Esophagus muscularis mucosa (tissue), 4 donors: ENCODE measurements at regions not wholly inside any gene's neighbourhood (a gene's known extent, or its start where the extent isn't known, plus 50 kb on each side); places are given as distances from the start of the nearest gene placed in this dataset.
A peak's percentile ranks its signal among the peaks of the same experiment; 100 is the strongest.

Experiments
- DNase-seq: peaks from one replicate; pipeline ENCODE4 v3.0.0-alpha.2; 2017; ENCODE audit errors: extremely low spot score
- H3K27ac ChIP-seq, 4 donors: fragments of 200-600 bp; sonication (generic); replicated peaks in 1 of 4; 1 replicate in 3 of 4; 2 replicates in 1 of 4; pipeline ENCODE4 v1.5.1; 2016 to 2019; ENCODE audit warnings: mild to moderate bottlenecking in 1 of 4
- H3K27me3 ChIP-seq, 4 donors: fragments of 200-600 bp; sonication (generic); one replicate each; pipeline versions ENCODE4 v1.5.1 to v1.6.0; 2016 to 2019
- H3K36me3 ChIP-seq, 4 donors: fragments of 200-600 bp; sonication (generic); one replicate each; pipeline ENCODE4 v1.5.1; 2016 to 2019
- H3K4me1 ChIP-seq, 4 donors: fragments of 200-600 bp; sonication (generic); one replicate each; pipeline ENCODE4 v1.5.1; 2016 to 2019
- H3K4me3 ChIP-seq, 4 donors: fragments of 200-600 bp; sonication (generic); 1 replicate in 2 of 4; 2 replicates in 2 of 4; pipeline ENCODE4 v1.5.1; 2016 to 2019; ENCODE audit warnings: mild to moderate bottlenecking in 4 of 4, moderate library complexity in 1 of 4
- H3K9me3 ChIP-seq, 4 donors: fragments of 200-600 bp; sonication (generic); 1 replicate in 3 of 4; 2 replicates in 1 of 4; pipeline ENCODE4 v1.5.1; 2016 to 2019
- EP300 ChIP-seq: sonication (generic); formaldehyde crosslinking; IDR thresholded peaks from one replicate; pipeline ENCODE4 v1.6.1; 2017; ENCODE audit warnings: antibody characterized with exemption
- POLR2A ChIP-seq: fragments of 450-650 bp; IDR thresholded peaks from one replicate; pipeline ENCODE4 v1.6.1; 2017; ENCODE audit warnings: antibody characterized with exemption, moderate library complexity, mild to moderate bottlenecking, low read depth
- POLR2AphosphoS5 ChIP-seq, 2 donors: sonication (generic); formaldehyde crosslinking; IDR thresholded peaks; one replicate each; pipeline ENCODE4 v1.6.1; 2017; ENCODE audit warnings: antibody characterized with exemption in 2 of 2
- WGBS: methylation state at CpG from one replicate; pipeline ENCODE4 v1.1.5; 2018; 5-methylcytosine and 5-hydroxymethylcytosine counted together
- intact Hi-C: fragments of 100-400 bp; cut with DNase I; formaldehyde crosslinking; loops from one replicate; pipeline ENCODE4 v1.15.1; 2023
- TF ChIP-seq, protein P1 (sequence below), 3 experiments: fragments of 200-600 bp in 2 of 3; fragments of 450-650 bp in 1 of 3; sonication (generic) in 2 of 3; IDR thresholded peaks; one replicate each; pipeline ENCODE4 v1.5.1; 2017 to 2019; ENCODE audit warnings: antibody characterized with exemption in 3 of 3, mild to moderate bottlenecking in 2 of 3, moderate library complexity in 1 of 3

DNA sequence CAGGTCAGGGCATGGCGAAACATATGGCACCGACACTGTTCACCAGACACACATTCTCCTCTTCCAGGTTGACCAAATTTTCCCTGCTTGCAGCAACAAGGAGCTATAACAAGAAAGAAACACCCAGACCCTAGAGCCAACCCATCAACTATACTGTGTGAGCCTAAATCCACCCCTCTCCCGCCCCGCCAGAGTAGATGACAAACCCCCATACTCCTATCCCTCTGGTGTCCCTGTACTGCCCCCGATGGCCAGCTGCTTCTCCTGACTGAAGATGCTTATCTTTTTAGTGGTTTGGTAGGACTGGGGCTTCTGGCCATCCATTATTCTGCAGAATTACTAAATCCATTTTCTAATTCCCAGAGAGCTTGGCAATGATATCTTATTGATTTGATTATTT is 70.1 kb upstream of the EEPD1 start:
- intact Hi-C loops, result loop anchor here (5.0 kb wide), 1 partner anchor 209 kb away; no protein-coding TSS in a partner anchor

DNA sequence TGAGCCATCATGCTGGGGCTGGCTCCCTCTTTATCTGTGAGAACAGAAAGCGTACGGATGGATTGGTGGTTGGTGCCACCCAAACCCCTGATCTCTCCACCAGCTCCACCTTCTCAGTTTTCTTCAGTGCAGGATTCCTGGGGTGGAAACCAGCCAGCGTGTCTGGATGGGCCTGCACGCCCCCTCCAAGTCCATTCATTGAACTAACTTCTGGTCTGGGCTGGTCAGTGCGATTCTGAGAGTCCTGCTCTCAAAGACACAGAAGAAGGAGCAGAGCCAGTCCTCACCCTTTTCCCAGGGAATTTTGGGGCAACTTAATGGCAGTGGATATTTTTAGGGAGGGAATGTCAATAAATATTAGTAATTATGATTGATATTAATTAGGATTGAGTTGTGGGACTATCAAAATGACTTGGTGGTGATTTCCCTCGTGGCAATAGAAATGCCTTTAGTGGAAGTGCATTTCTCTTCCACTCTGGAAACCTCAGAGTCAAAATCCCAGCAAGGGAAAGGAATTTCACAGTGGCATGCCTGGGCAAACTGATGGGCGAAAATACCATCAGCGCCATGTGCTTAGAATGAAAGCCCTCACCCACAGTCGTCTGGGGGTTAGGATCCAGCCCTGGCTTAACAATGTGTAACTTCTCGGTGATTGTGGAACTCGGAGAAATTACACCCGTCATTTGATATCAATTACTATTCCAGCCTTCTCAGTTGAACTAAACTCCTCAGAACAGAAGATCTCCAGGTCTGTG is 69.3 kb upstream of the EEPD1 start:
- intact Hi-C loops, result loop anchor here (5.0 kb wide), 1 partner anchor 208 kb away; no protein-coding TSS in a partner anchor
- H3K27me3 ChIP-seq, result no peaks in the 10 kb centered on the region
- TF ChIP-seq, protein P1, sequence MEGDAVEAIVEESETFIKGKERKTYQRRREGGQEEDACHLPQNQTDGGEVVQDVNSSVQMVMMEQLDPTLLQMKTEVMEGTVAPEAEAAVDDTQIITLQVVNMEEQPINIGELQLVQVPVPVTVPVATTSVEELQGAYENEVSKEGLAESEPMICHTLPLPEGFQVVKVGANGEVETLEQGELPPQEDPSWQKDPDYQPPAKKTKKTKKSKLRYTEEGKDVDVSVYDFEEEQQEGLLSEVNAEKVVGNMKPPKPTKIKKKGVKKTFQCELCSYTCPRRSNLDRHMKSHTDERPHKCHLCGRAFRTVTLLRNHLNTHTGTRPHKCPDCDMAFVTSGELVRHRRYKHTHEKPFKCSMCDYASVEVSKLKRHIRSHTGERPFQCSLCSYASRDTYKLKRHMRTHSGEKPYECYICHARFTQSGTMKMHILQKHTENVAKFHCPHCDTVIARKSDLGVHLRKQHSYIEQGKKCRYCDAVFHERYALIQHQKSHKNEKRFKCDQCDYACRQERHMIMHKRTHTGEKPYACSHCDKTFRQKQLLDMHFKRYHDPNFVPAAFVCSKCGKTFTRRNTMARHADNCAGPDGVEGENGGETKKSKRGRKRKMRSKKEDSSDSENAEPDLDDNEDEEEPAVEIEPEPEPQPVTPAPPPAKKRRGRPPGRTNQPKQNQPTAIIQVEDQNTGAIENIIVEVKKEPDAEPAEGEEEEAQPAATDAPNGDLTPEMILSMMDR (IDR thresholded peaks at IDR 0.05), result no peak
- no peak for TF ChIP-seq POLR2A
- no peak for TF ChIP-seq EP300
- TF ChIP-seq POLR2AphosphoS5 (IDR thresholded peaks at IDR 0.05), result no peak
- H3K4me3 ChIP-seq, result no peak overlapping the region
- no peak for DNase-seq
- peaks cover 0 to 6% (median 2%) of the 10 kb centered on the region in 4 donors for H3K4me1 ChIP-seq
- H3K27ac ChIP-seq, result no peak overlapping the region
- 91% methylated on average over 12 of the region's 12 CpGs for WGBS
- no peaks in the 10 kb centered on the region for H3K36me3 ChIP-seq
- no peaks in the 10 kb centered on the region for H3K9me3 ChIP-seq

More for the DNA sequence above, 70.1 kb upstream of the EEPD1 start:
- 95% methylated on average over 5 of the region's 5 CpGs for WGBS
- DNase-seq, result no peak
- Histone ChIP-seq H3K4me1 (peaks cover 0 to 6% (median 2%) of the 10 kb centered on the region in 4 donors), H3K9me3 (no peaks in the 10 kb centered on the region), H3K4me3 (no peak overlapping the region), H3K36me3 (no peaks in the 10 kb centered on the region), H3K27me3 (no peaks in the 10 kb centered on the region), H3K27ac (no peak overlapping the region)
- TF ChIP-seq, protein P1 (IDR thresholded peaks at IDR 0.05), result no peak
- TF ChIP-seq POLR2AphosphoS5 (IDR thresholded peaks at IDR 0.05) (no peak), POLR2A (no peak), EP300 (no peak)

DNA sequence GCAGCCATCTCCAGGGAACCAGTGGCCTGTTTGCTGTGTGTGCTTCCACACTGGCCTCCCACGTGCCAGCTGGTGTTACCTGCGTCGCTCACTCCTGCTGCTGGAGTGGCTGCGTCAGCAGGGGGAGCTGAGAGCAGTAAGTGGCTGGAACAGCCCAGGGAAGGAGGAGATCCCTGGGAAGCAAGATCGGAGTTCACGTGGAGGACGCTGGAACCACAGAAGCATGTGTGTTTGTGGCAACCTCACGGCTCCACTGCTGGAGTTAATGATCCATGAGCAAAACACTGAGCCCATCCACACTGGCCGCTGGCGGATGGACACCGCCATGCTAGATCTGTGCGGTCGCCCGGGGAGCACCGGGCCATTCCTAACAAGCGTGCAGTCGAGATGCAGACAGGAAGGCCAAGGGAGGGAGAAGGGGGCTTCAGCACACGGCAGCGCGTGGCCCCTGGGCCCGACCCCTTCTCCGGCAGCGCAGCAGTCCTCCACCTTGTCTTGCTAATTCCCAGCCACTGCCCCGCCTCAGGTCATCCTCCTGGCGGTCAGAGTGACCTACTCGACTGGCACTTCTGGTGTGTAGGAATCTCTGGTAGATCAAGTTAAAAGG is 68.5 kb upstream of the EEPD1 start:
- TF ChIP-seq, protein P1 (IDR thresholded peaks at IDR 0.05), result peak; percentile 53 to 68 (median 65)
- TF ChIP-seq EP300 (no peak), POLR2AphosphoS5 (IDR thresholded peaks at IDR 0.05) (peak in 1 of 2 donors; percentile 60), POLR2A (no peak)
- Histone ChIP-seq H3K27me3 (no peaks in the 10 kb centered on the region), H3K27ac (no peak overlapping the region), H3K36me3 (no peaks in the 10 kb centered on the region), H3K9me3 (no peaks in the 10 kb centered on the region), H3K4me3 (no peak overlapping the region), H3K4me1 (peaks cover 0 to 6% (median 2%) of the 10 kb centered on the region in 4 donors)
- 72% methylated on average over 21 of the region's 26 CpGs for WGBS
- intact Hi-C loops, result loop anchor here (5.0 kb wide), 1 partner anchor 208 kb away; no protein-coding TSS in a partner anchor
- no peak for DNase-seq

DNA sequence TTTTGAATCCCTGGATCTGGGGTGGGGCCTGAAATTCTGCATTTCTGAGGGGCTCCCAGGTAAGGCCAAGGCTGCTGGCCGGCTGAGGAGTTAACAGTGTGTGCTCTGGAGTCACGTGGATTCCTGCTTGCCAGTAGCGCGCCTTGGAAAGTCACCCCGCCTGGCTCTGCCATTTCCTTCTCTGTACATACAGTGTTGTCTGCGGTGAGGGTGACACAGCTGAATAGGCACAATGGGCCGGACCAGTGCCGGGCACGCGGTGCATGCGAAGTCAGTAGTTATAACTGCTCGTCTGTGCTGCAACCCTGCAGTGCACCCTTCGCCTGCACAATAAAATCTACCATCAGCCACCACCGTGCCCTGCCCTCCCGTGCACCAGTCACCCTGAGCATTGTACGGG is 68.0 kb upstream of the EEPD1 start:
- 100% methylated on average over 1 of the region's 16 CpGs for WGBS
- Histone ChIP-seq H3K27me3 (no peaks in the 10 kb centered on the region), H3K4me3 (no peak overlapping the region), H3K4me1 (peaks cover 0 to 6% (median 2%) of the 10 kb centered on the region in 4 donors), H3K36me3 (no peaks in the 10 kb centered on the region), H3K9me3 (no peaks in the 10 kb centered on the region), H3K27ac (no peak overlapping the region)
- intact Hi-C loops, result no loop called here
- DNase-seq, result no peak
- TF ChIP-seq POLR2A, result no peak

DNA sequence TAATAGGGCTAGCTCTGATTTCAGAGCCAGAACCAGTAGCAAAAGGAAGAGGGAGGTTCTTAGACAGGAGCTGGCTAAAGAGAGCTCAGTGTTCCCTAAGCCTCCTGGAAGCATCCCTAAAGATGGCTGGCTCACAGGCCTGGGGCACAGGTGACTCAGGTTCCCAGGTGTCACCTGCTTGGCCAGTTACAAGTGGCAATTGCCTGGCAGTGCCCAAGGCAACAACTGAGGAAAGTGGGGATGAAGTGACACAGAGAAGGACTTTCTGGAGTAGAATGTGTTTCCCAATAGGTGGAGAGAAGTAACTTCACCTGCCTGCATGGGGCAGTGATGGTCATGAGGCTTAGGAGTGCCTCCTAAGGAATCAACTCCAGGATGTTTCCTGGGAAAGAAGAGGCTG is 66.5 kb upstream of the EEPD1 start:
- no peaks in the 10 kb centered on the region for H3K9me3 ChIP-seq
- no peak overlapping the region for H3K27ac ChIP-seq
- intact Hi-C loops, result no loop called here
- H3K4me1 ChIP-seq, result peaks cover 0 to 6% (median 2%) of the 10 kb centered on the region in 4 donors
- H3K4me3 ChIP-seq, result no peak overlapping the region
- H3K27me3 ChIP-seq, result no peaks in the 10 kb centered on the region
- TF ChIP-seq POLR2AphosphoS5 (IDR thresholded peaks at IDR 0.05), result no peak
- TF ChIP-seq, protein P1 (IDR thresholded peaks at IDR 0.05), result no peak
- TF ChIP-seq POLR2A, result no peak
- no peak for TF ChIP-seq EP300
- H3K36me3 ChIP-seq, result no peaks in the 10 kb centered on the region
- DNase-seq, result no peak
